HFF-Myc (cell line): ENCODE measurements at regions not wholly inside any gene's neighbourhood (a gene's known extent, or its start where the extent isn't known, plus 50 kb on each side); places are given as distances from the start of the nearest gene placed in this dataset.

Source experiments
- DNase-seq: peaks from one replicate; pipeline ENCODE4 v3.0.0-alpha.2; 2011; ENCODE audit warnings: low read depth; ENCODE audit errors: extremely low read depth
- H3K4me3 ChIP-seq: replicated peaks from 2 replicates; pipeline ENCODE4 v1.5.1; 2011; ENCODE audit warnings: low read depth, mild to moderate bottlenecking, control low read depth, low read length
- TF ChIP-seq, protein P1 (sequence below): IDR thresholded peaks from 2 replicates; pipeline ENCODE4 v1.5.1; 2012; ENCODE audit warnings: mild to moderate bottlenecking, low read depth, low read length, control low read depth; ENCODE audit errors: missing control alignments

GRCh38 chr18:38900445-38900844, 1334.8 kb upstream of the CELF4 start:
- no peak for DNase-seq
- H3K4me3 ChIP-seq: no peak overlapping the region
- TF ChIP-seq, protein P1, sequence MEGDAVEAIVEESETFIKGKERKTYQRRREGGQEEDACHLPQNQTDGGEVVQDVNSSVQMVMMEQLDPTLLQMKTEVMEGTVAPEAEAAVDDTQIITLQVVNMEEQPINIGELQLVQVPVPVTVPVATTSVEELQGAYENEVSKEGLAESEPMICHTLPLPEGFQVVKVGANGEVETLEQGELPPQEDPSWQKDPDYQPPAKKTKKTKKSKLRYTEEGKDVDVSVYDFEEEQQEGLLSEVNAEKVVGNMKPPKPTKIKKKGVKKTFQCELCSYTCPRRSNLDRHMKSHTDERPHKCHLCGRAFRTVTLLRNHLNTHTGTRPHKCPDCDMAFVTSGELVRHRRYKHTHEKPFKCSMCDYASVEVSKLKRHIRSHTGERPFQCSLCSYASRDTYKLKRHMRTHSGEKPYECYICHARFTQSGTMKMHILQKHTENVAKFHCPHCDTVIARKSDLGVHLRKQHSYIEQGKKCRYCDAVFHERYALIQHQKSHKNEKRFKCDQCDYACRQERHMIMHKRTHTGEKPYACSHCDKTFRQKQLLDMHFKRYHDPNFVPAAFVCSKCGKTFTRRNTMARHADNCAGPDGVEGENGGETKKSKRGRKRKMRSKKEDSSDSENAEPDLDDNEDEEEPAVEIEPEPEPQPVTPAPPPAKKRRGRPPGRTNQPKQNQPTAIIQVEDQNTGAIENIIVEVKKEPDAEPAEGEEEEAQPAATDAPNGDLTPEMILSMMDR: no peak

DNA sequence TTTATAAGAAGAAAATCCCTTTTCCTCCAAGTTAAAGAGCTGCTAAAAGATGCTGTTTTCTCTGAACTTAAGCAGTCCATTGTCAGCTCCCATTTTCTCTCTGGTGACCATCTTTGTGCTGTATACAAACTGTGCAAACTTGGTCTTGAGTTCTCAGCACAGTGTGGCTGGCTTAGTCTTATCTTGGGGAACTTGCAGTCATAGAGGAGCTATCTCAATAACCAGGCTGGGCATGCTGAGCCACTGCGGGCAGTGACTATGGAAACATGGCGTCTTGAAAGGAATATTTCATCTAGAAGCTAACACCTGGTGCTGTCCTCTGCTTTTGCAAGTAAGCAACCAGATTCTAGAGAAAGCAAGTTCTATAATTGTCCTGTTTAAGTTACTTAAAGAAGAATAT, 1334.4 kb upstream of the CELF4 start:
- no peak overlapping the region for H3K4me3 ChIP-seq
- TF ChIP-seq, protein P1: no peak
- DNase-seq: no peak

GRCh38 chr18:38899252-38899651, 1333.7 kb upstream of the CELF4 start:
- H3K4me3 ChIP-seq: no peak overlapping the region
- DNase-seq: no peak
- TF ChIP-seq, protein P1: no peak

DNA sequence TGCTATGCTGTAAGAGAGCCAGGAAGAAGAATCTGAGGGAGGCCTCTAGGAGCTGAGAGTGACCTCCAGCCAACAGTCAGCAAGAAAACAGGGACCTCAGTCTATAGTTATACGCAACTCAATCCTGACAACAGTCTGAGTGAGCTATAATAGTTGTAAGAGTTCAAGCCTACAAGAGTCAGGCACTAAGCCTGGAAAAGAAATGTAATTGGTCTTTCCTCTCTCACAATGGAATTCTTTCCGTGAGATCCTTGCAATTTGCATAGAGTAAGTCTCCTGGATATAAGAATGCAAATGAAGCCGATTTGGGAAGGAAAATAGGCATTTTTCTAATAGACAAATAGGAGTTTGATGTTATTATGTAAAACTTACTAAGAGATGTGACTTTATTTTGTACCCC, 1332.6 kb upstream of the CELF4 start:
- no peak for DNase-seq
- TF ChIP-seq, protein P1: no peak
- no peak overlapping the region for H3K4me3 ChIP-seq

GRCh38 chr18:38895560-38895959, 1330.0 kb upstream of the CELF4 start:
- no peak for DNase-seq
- TF ChIP-seq, protein P1: no peak
- H3K4me3 ChIP-seq: no peak overlapping the region

DNA sequence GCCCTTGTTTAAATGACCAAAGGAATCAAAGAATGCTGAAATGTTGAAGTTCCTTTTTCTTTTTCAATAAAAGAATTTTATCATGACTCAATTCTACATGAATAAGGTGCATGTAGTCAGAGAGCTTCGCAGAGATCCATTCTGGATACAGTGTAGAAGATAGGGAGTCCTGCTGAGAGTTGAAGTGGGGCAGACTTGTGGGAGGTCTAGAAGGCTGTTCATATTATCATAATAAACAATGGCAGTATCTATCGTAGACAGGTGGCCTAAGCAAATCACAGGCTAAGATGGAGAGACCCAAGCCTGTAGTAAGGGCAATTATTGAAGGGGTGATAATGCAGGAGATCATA, 1322.0 kb upstream of the CELF4 start:
- no peak overlapping the region for H3K4me3 ChIP-seq
- TF ChIP-seq, protein P1: no peak
- no peak for DNase-seq

GRCh38 chr18:38886861-38887670, 1321.5 kb upstream of the CELF4 start:
- H3K4me3 ChIP-seq: no peak overlapping the region
- TF ChIP-seq, protein P1: no peak
- no peak for DNase-seq
